Frontal cortex (tissue), 3 donors: ENCODE measurements at regions not wholly inside any gene's neighbourhood (a gene's known extent, or its start where the extent isn't known, plus 50 kb on each side); places are given as distances from the start of the nearest gene placed in this dataset.
"Not testable (repeated sequence)": the region's sequence is repeated elsewhere in the genome, so short reads cannot be mapped to it uniquely, and the experiment has no call there.

ENCODE experiments used
- DNase-seq, 2 donors: peaks; one replicate each; pipeline ENCODE4 v3.0.0; 2012; ENCODE audit warnings: low spot score in 2 of 2
- FAIRE-seq: peaks from 2 replicates; lab custom pipeline; 2012; peaks lifted over from hg19 to GRCh38; lab: Jason Lieb, UNC
- donor health status: control.
- donor health status: control.
- donor health status: control.

DNA sequence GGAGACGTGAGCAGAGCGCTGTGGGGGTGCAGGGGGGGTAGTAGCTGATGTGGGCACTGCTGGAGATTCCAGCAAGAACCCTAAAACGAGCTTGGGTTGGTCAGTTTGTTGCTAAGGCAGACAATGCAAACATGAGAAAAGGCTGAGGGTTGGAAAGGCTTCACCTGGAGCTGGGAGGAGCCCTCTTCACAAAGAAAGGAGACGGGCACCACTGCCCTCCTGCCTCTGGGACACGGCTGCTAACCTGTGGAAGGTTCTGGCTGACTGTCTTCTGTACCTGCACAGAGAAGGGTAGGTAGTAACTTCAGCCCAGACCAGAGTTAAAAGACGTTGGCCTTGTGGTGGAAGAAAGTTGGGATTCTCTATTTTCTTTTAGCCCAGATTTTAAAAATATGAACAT is 108.7 kb downstream of the SUCLA2 start:
- no peak for DNase-seq
- no peak for FAIRE-seq

DNA sequence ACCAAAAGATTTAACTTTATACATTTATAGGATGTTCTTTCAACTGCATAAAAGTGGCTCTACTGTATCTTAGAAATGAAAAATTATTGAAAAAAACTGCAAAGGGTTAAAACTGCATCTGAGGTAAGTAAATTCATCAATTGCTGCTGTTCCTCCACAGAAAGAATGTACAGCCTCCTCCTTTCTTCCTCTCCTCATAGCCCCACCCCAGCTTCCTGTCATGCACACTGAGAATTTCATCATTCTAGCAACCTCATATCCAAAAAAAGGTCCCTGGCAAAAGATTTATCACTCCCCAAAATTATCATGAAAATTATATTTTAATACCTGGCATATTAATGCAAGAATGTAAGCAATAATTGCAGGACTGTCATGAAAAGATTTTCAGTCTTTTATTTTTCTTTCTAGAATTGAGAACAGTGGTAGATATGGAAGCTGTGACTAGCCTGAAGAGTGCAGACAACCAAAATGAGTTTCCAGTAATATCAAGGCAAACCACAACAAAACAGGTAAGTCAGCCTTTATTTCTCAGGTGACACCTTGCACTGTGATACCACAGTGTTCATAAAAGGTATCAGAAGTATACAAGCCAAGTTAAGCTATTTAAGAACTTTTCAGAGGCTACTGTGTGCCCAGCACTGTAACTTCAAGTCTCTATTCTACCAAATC is 110.8 kb downstream of the SUCLA2 start:
- FAIRE-seq (no peak), DNase-seq (no peak)

DNA sequence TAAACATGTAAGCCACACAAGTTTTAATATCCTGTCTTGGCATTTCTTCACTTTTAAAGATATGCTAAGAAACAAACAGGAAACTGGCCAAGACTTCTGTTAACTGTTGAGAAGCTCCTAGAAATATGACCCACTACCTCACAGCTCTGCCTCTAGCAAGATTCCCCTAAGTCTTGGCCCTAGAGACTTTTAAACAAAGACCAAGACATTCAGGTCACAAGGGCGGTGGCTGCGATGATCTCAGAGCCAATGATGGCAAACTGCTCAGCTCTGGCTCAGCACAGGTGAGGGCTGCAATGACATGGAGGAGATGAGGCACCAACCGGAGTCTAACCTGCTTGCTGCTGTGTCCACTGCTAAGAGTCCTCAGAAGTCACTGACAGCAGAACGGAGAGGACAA is 114.8 kb downstream of the SUCLA2 start:
- FAIRE-seq: no peak
- no peak for DNase-seq

DNA sequence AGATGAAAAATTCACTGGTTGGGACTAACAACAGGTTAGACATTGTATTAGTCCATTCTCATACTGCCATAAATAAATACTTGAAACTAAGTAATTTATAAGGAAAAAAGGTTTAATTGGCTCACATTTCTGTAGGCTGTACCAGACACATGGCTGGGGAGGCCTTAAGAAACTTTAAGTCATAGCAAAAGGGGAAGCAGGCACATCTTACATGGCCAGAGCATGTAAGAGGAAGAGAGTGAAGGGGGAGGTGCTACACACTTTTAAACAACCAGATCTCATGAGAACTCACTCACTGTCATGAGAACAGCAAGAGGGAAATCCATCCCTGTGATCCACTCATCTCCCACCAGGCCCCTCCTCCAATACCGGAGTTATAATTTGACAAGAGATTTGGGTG is 125.9 kb downstream of the SUCLA2 start:
- DNase-seq (no peak), FAIRE-seq (no peak)

DNA sequence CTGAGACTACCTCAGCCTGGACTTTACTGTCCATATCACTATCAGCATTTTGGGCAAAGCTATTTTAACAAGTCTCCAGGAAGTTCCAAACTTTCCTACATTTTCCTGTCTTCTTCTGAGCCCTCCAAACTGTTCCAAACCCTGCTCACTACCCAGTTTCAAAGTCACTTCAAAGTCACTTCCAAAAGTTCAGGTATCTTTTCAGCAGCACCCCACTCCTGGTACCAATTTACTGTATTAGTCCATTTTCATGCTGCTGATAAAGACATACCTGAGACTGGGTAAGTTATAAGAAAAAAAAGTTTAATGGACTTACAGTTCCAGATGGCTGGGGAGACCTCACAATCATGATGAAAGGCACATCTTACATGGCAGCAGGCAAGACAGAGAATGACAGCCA is 127.1 kb downstream of the SUCLA2 start:
- not testable (repeated sequence) for DNase-seq, FAIRE-seq

DNA sequence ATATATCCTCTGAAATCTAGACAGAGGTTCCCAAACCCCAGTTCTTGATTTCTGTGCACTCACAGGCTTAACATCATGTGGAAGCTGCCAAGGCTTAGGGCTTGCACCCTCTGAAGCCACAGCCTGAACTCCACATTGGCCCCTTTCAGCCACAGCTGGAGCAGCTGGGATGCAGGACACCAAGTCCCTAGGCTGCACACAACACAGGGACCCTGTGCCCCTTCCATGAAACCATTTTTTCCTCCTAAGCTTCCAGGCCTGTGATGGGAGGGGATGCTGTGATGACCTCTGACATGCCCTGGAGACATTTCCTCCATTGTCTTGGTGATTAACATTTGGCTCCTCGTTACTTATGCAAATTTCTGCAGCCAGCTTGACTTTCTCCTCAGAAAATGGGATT is 127.8 kb downstream of the SUCLA2 start:
- FAIRE-seq, DNase-seq: not testable (repeated sequence)

DNA sequence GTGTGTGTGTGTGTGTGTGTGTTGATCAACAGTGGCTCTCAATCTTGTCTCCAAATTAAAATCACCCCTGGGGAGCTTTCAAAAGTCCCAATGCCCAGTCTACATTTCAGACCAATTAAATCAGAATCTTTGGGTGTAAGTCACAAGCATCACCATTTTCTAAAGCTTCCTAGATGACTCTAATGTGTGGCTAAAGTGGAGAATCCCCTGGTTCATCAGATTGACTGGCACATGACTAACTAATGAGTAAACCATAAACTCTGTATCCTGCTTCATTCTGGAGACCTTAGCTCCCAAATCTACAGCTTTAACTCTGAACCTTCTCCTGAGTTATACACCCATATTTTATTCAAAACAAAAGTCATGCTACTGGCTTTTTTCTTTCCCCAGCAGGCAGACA is 131.3 kb downstream of the SUCLA2 start:
- DNase-seq (no peak), FAIRE-seq (no peak)

DNA sequence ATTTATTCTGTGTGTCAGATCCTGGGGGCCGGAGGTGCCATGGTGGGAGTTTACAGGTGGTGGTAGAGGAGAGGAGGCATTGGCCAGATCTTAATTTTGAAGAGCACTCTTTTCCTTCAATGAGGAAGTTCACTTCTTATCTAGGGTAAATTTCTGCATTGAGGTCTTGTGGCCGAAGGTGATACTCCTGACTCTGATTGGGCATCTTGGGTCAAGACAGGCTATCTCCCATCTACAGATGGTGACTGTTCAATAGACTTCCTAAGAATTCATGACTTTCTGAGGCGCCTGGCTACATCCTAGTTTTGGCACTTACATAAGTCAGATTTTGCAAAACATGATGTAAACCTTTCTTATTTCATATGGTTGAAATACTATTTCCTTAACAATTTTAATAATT is 135.2 kb downstream of the SUCLA2 start:
- DNase-seq: no peak
- FAIRE-seq: no peak

DNA sequence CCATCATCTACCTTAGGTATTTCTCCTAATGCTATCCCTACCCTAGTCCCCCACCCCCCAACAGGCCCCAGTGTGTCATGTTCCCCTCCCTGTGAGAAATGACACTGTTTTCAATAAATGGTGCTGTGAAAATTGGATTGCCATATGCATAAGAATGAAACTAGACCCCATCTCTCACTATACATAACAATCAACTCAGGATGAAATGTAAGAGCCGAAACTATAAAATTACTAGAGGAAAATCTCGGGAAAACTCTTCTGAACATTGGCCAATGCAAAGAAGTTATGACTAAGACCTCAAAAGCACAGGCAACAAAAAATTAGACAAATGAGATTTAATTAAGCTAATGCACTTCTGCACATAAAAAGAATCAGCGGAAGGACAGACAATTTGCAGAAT is 138.2 kb downstream of the SUCLA2 start:
- DNase-seq (no peak), FAIRE-seq (no peak)

DNA sequence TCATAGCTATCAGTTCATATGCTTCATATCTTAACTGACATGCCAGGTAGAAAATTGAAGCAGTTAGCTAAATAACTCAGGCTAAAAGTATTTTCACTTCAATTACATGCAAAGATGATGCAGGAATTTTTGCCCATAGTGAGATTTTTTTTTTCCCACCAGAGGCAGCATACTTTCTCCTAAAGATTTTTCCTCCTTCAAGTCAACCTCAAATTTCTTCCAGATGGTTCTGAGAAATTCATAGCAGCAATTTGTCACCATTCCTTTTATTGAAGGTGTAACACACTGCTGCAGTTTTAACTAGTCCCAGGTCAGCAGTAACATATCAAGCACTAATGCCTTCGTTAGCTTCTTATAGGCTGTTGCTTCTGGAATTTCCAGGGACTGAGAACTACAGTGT is 141.9 kb downstream of the SUCLA2 start:
- DNase-seq (no peak), FAIRE-seq (no peak)

DNA sequence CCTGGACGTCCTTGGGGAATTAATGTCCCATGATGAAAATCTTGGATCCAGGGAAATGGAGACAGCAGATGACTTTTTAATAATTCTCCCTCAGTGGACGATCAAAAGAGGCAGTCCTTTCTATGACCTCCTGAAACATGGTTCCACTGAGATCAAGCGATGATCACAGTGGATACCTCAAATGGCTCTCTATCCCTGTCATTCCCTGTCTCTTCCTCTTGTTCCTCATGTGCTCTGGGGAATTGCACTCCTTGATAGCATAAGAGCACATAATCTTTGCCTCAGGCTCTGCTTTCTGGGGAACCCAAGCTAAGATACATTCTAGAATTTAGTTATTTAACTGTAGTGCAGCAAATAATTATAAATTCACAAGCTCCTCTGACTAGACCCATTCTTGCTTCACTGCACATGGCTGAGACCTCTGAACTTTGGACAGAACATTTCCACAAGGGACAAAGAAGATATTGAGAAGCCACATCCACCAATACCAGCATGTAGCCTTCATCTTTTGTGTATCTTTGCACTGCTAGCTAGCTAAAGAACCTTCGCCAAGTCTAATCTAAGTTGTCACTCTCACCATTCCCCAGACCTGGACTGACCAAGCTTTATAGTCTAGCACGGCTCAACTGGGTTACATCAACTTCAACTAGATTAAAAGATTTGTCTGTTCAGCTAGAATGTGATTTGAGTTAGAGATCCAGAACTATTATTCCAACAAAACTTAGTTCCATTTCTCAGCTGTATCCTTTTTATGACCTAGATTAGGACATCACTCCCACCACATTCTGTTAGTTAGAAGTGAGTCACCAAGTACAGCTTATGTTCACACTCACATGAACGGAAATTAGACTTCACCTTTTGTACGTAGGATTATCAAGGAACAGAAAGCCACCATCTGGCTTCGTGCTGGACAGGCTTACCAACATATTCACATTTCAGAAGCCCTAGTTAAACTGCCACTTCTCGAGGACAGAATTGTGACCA is 142.7 kb downstream of the SUCLA2 start:
- FAIRE-seq (no peak), DNase-seq (no peak)

DNA sequence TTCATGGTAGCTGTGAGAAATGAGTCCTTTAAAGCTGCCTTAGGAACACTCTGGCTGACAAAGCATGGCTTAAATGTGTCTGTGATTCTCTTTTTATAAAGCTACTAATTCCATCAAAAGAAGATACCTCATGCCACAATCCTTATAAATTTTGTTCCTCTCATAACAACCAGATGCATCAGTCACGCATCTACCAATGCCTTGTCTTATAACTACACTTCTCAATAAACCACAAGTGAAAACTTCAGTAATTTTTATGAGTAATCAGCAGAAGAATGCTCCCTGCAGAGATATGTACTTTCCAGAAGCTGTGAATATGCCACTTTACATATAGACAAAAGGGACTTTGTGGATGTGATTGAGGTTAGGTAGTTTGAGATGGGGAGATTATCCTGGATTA is 147.8 kb downstream of the SUCLA2 start:
- DNase-seq (no peak), FAIRE-seq (no peak)

DNA sequence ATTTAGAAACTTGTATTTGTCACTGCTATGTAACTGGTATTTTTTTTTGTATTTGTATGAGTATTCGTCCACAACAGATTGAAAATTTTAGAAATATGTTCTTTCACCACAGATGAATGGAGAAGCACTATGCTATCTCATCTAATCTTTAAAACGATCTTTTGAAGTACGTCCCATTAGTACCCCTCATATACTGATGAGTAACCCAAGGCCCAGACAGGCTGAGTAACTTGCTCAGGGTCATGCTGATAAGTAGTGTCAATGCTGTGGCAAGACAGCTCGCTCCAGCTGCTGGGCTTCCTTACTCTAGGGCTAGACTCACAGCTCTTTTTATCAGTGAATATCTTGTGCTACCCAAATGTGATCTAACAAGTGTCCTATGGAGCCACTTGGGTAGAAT is 154.2 kb downstream of the SUCLA2 start:
- FAIRE-seq: no peak
- no peak for DNase-seq

DNA sequence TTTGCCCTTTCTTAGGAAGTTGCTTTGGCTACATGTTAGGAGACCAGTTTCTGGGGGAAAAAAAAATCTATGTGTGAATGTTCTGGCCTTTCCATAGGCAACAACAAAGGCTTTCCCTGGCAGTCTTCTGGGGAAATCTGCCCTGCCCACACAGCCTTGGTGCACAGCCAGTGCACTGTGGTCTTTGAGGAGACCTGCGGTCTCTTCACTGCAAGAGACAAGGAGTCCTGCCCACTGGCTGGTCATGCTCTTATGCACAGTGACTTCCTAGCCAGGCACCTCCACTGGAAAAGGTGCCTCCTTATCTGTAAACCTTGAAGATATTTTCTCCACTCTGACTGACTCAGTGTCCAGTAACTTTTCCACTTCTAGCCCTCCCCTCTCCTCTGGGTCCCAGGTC is 155.1 kb downstream of the SUCLA2 start:
- DNase-seq (no peak), FAIRE-seq (no peak)

DNA sequence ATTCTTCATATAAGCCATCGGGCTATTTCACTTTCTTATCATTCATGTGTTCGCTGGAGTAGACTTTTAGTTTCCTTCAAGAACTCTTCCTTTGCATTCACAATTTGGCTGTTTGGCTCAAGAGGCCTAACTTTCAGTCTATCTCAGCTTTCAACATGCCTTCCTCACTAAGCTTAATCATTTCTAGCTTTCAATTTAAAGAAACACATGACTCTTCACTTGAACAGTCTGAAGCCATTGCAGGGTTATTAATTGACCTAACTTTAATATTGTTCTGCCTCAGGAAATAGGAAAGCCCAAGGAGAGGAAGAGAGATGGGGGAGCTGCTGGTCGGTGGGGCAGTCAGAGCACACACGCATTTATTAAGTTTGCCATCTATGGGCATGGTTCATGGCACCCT is 158.1 kb downstream of the SUCLA2 start:
- FAIRE-seq: no peak
- DNase-seq: no peak

DNA sequence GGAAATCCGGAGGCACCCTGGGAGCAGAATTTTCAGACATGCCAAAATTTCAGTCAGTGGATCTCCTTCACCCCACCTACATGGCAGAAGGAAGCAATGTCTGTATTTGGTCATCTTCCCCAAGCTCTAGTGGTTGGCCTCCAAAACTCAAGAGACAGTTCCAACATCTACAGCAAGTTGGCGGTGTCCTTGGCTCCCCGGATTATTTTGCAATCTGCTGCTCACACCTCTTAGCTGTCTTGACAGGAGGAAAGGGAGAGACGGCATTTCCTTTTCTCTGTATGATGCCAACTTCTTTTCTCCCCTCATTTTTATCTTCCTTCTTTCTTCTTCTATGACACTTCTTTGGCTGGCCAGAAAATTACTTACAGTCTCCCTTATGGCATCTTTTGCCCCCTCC is 159.9 kb downstream of the SUCLA2 start:
- DNase-seq (no peak), FAIRE-seq (no peak)

DNA sequence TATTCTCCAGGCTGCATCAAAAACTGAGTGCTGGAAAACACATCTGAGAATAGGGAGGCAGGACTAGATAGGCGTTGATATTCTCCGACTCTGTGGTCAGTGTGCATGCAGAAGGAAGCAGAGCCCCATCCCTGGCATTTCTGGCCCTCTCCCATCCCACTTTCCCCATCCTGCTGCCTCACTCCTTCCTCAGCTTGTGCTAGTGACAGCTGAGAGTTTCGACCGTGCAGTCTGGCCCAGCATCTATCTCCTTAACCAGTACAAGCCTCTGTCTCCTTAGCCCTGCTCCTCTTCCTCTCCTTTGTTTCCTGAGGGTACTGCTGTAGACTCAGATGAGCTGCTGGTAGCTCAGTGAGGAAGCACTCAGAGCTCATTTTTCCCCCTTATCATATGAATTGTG is 163.2 kb downstream of the SUCLA2 start:
- DNase-seq (no peak), FAIRE-seq (no peak)

DNA sequence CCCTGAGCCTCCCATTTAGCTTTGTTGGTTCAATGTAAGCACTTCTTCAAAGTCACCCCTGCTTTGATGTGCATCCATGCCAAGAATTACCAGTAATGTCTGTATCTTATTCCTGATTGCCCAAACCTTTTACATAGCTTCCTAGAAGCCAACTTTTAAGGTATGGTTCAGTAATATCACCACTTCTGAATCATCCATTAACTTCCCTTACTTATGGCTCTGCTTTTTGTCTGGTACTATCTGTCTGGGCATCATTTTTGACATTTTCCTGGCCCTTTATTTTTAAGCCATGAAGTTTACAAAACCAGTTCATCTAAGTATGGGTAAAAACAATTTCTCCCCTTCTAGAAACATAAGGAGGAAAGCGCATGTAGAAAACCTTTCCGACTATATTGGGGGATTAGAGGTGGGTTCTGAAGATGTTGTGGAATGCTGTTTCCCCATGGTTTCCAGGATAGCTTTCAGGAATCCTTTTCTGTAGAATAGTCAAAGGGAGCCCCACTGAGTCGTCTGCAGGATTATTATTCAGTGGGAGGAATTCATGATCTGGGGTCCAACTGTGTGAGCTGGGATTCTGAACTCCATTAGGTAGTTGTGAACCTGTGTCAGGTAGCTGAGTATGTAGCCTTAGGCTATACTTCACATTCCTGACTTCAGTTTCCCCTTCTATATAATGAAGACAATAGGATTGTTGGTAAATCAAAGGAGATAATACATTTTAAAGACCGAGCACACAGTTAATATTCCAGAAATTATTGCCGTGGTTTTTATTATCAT is 163.8 kb downstream of the SUCLA2 start:
- FAIRE-seq (no peak), DNase-seq (no peak)

DNA sequence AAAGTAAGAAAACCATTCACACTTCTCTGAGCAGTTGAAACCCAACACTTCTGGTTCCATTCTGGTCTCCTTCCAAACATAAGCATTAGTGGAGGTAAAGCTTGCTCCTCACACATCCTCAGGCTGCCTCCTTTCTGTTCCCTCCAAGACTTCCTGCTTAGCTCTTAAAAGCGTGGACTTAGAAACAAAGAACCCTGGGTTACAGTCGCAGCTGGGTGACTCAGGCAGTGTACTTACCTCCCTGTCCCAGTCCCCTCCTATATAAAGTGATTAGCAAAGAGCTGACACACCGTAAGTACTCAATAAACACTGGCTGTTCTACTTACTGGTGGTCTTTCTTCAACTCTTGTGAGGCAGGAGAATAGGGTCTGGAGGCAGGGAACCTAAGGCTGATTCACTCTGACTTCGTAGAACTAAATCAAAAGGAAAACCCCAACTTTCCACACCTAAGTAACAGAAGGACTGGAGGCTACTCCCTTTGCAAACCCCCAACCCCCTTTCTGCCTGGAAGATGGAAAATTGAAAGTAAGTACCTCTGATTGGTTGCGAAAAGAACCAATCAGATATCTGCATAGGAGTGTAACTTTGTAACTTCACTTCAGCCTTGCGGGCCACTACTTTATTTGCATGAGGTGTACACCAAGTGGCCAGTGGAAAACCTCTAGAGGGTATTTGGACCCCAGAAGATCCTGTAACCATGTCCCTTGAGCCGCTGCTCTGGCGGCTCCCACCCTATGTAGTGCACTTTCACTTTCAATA is 165.4 kb downstream of the SUCLA2 start:
- DNase-seq: no peak
- no peak for FAIRE-seq

DNA sequence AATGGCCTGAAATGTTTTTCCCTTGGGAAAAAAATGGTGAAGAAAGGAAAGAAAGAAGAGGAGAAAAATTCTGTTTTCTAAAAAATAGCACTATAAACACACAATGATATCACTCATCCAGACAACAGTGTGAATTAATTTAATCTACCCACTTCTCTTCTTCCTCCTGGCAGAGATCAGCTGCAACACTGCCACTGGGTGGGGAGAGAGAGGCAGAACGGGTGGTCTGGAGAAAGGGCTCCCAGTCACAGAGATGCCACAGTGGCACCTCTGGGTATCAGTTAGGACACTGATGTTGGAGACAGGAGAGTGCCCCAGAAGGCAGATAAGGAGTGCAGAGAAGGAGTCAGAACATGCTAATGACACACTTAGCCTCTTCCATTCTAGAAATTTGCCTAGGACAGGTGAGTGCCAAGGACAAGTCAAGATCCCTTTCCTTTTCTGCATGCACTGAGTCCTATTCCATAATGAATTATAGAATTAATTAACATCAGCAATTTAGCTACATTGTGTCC is 168.6 kb downstream of the SUCLA2 start:
- FAIRE-seq: no peak
- no peak for DNase-seq
